ENCODE measurements at regions not wholly inside any gene's neighbourhood (a gene's known extent, or its start where the extent isn't known, plus 50 kb on each side); places are given as distances from the start of the nearest gene placed in this dataset.

DNA sequence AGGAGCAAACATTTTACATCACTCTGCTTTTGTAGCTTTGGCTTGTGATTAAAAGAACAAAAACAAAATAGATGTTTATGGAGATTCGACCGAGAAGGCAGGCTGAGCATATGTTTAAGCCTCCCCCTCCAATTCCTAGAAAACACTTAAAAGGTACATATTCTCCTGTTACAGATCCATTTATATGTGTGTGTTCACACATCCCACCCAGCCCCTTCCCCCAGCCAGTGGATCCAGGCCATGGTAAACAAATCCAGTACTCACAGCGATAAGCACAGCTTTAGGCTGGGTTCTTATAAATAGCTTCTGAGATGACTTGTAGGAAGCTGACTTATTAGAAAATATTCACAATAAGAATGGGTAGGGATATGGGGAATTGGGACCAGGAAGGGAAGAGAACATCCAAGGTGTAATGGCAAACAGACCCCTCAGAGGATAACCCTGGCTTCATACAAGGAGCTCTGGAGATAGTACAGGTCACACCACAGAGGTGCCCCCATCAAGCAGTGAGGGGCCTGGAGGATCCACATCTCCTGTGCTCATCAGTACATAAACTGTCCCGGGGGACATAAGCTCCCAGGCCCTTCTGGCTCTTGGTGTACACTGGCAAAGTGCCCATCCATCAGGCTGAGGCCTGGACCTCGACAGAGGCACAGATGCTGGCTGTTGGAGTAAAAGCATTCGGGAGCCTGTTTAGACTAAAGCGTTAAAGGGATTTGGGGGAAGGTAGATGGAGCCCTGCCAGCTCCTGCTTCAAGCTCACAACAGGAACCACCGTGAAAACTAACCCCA is 70.0 kb upstream of the UBE2E1 start:
- H3K9me3 ChIP-seq (ENCODE audit: control insufficient read depth, low read length): no peaks in the 10 kb centered on the region
- no peaks in the 10 kb centered on the region for H3K36me3 Mint-ChIP-seq (ENCODE audit: low read depth)
- peaks cover 17% of the 10 kb centered on the region for H3K4me1 ChIP-seq (ENCODE audit: control insufficient read depth, insufficient read depth, low read length)
- peak; percentile 54 for DNase-seq
- no peaks in the 10 kb centered on the region for H3K27me3 ChIP-seq (ENCODE audit: control insufficient read depth, insufficient read depth, low read length, poor library complexity, severe bottlenecking)
- no peaks in the 10 kb centered on the region for H3K27me3 Mint-ChIP-seq (ENCODE audit: insufficient read depth)
- H3K4me3 ChIP-seq (ENCODE audit: low read length): no peak overlapping the region
- H3K9ac ChIP-seq (ENCODE audit: extremely low read depth, low read length, poor library complexity, severe bottlenecking): no peak overlapping the region
- no peak overlapping the region for H3K27ac ChIP-seq (ENCODE audit: low read depth, low read length)
- H3K4me3 Mint-ChIP-seq: no peak overlapping the region
- WGBS, 2 experiments (ENCODE audit: insufficient coverage in 1 of 2, insufficient read length in 1 of 2): 70 to 80% methylated on average over 5 to 8 of the region's 8 CpGs
- H3K27ac Mint-ChIP-seq: peak overlapping the region; percentile 18
- peaks cover 34% of the 10 kb centered on the region for H3K4me1 Mint-ChIP-seq
- TF ChIP-seq, protein P1, sequence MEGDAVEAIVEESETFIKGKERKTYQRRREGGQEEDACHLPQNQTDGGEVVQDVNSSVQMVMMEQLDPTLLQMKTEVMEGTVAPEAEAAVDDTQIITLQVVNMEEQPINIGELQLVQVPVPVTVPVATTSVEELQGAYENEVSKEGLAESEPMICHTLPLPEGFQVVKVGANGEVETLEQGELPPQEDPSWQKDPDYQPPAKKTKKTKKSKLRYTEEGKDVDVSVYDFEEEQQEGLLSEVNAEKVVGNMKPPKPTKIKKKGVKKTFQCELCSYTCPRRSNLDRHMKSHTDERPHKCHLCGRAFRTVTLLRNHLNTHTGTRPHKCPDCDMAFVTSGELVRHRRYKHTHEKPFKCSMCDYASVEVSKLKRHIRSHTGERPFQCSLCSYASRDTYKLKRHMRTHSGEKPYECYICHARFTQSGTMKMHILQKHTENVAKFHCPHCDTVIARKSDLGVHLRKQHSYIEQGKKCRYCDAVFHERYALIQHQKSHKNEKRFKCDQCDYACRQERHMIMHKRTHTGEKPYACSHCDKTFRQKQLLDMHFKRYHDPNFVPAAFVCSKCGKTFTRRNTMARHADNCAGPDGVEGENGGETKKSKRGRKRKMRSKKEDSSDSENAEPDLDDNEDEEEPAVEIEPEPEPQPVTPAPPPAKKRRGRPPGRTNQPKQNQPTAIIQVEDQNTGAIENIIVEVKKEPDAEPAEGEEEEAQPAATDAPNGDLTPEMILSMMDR (conservative IDR thresholded peaks at IDR 0.05): no peak
- no peaks in the 10 kb centered on the region for H3K36me3 ChIP-seq (ENCODE audit: control insufficient read depth, insufficient read depth, low read length)
- no peaks in the 10 kb centered on the region for H3K9me3 Mint-ChIP-seq

- Mint-ChIP-seq H3K27me3 (ENCODE audit: insufficient read depth) (peaks cover 25% of the 10 kb centered on the region), H3K4me3 (no peak overlapping the region), H3K36me3 (ENCODE audit: low read depth) (no peaks in the 10 kb centered on the region), H3K27ac (peak overlapping the region; percentile 36), H3K9me3 (no peaks in the 10 kb centered on the region), H3K4me1 (peaks cover 49% of the 10 kb centered on the region)
- peaks cover 19% of the 10 kb centered on the region for H3K4me1 ChIP-seq (ENCODE audit: control insufficient read depth, insufficient read depth, low read length)
- no peak overlapping the region for H3K4me3 ChIP-seq (ENCODE audit: low read length)
- no peaks in the 10 kb centered on the region for H3K36me3 ChIP-seq (ENCODE audit: control insufficient read depth, insufficient read depth, low read length)
- 83% methylated on average over 3 of the region's 3 CpGs; no CpG with 5 or more reads in 1 of the 2 experiments for WGBS, 2 experiments (ENCODE audit: insufficient coverage in 1 of 2, insufficient read length in 1 of 2)
- H3K27ac ChIP-seq (ENCODE audit: low read depth, low read length): no peak overlapping the region
- H3K27me3 ChIP-seq (ENCODE audit: control insufficient read depth, insufficient read depth, low read length, poor library complexity, severe bottlenecking): no peaks in the 10 kb centered on the region
- DNase-seq: no peak
- H3K9me3 ChIP-seq (ENCODE audit: control insufficient read depth, low read length): no peaks in the 10 kb centered on the region
- H3K9ac ChIP-seq (ENCODE audit: extremely low read depth, low read length, poor library complexity, severe bottlenecking): peak overlapping the region; percentile 2
- TF ChIP-seq, protein P1 (conservative IDR thresholded peaks at IDR 0.05): no peak
These were observed 66.8 kb upstream of the UBE2E1 start for GRCh38 chr3:23738944-23739343.

DNA sequence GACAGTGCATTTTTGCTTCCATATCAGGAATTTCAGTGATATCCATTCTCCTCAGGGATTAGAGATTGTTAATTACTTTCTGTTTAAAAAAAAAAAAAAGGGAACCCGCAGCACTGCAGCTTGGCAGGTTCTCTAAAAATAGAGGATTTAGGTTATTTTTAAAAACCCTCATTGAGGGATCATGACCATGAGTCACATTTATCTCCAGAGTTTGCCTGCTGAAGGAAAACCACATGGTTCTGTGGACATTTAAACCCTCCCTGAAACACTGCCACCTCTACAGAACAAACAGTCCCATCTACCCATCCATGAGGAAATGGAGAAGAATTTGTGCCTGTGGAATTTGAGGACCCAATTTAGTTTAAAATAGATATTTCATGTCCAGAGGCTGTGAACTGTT is 66.2 kb upstream of the UBE2E1 start:
- Histone ChIP-seq H3K4me3 (ENCODE audit: low read length) (no peak overlapping the region), H3K4me1 (ENCODE audit: control insufficient read depth, insufficient read depth, low read length) (peaks cover 19% of the 10 kb centered on the region), H3K27me3 (ENCODE audit: control insufficient read depth, insufficient read depth, low read length, poor library complexity, severe bottlenecking) (no peaks in the 10 kb centered on the region), H3K27ac (ENCODE audit: low read depth, low read length) (no peak overlapping the region), H3K9me3 (ENCODE audit: control insufficient read depth, low read length) (no peaks in the 10 kb centered on the region), H3K9ac (ENCODE audit: extremely low read depth, low read length, poor library complexity, severe bottlenecking) (peak overlapping the region; percentile 2), H3K36me3 (ENCODE audit: control insufficient read depth, insufficient read depth, low read length) (no peaks in the 10 kb centered on the region)
- DNase-seq: no peak
- TF ChIP-seq, protein P1 (conservative IDR thresholded peaks at IDR 0.05): no peak
- peak overlapping the region; percentile 36 for H3K27ac Mint-ChIP-seq
- H3K4me3 Mint-ChIP-seq: no peak overlapping the region
- peaks cover 49% of the 10 kb centered on the region for H3K4me1 Mint-ChIP-seq
- WGBS, 2 experiments (ENCODE audit: insufficient coverage in 1 of 2, insufficient read length in 1 of 2): 45% methylated on average over 1 of the region's 1 CpG; no CpG with 5 or more reads in 1 of the 2 experiments
- no peaks in the 10 kb centered on the region for H3K9me3 Mint-ChIP-seq
- H3K27me3 Mint-ChIP-seq (ENCODE audit: insufficient read depth): peaks cover 31% of the 10 kb centered on the region
- no peaks in the 10 kb centered on the region for H3K36me3 Mint-ChIP-seq (ENCODE audit: low read depth)
